Vagina (tissue), 2 donors: ENCODE measurements at regions not wholly inside any gene's neighbourhood (a gene's known extent, or its start where the extent isn't known, plus 50 kb on each side); places are given as distances from the start of the nearest gene placed in this dataset.

Source experiments
- DNase-seq, 2 donors: peaks; one replicate each; pipeline ENCODE4 v3.0.0-alpha.2; 2017; ENCODE audit errors: extremely low spot score in 2 of 2
- H3K27ac ChIP-seq: fragments of 200-600 bp; sonication (generic); one replicate; pipeline ENCODE4 v1.5.1; 2019
- H3K27me3 ChIP-seq: fragments of 200-600 bp; sonication (generic); one replicate; pipeline ENCODE4 v1.5.1; 2019
- H3K36me3 ChIP-seq, 2 donors: fragments of 200-600 bp; sonication (generic); one replicate each; pipeline ENCODE4 v1.5.1; 2017 to 2019
- H3K4me1 ChIP-seq: fragments of 200-600 bp; sonication (generic); one replicate; pipeline ENCODE4 v1.5.1; 2019
- H3K4me3 ChIP-seq, 2 donors: fragments of 200-600 bp; sonication (generic); 1 replicate in 1 of 2; 2 replicates in 1 of 2; pipeline ENCODE4 v1.5.1; 2016 to 2019
- H3K9me3 ChIP-seq: fragments of 200-600 bp; sonication (generic); one replicate; pipeline ENCODE4 v1.5.1; 2019
- POLR2A ChIP-seq, 2 donors: fragments of 450-650 bp; IDR thresholded peaks; one replicate each; pipeline ENCODE4 v1.6.1; 2017; ENCODE audit warnings: antibody characterized with exemption in 2 of 2, mild to moderate bottlenecking in 2 of 2, moderate library complexity in 2 of 2
- POLR2AphosphoS5 ChIP-seq, 2 donors: sonication (generic); formaldehyde crosslinking; IDR thresholded peaks; one replicate each; pipeline ENCODE4 v1.9.0; 2017; ENCODE audit warnings: antibody characterized with exemption in 2 of 2, mild to moderate bottlenecking in 2 of 2, low read depth in 1 of 2; ENCODE audit not compliant: insufficient read depth in 1 of 2
- intact Hi-C: fragments of 100-400 bp; cut with DNase I; formaldehyde crosslinking; loops from one replicate; pipeline ENCODE4 v1.15.1; 2023
- TF ChIP-seq, protein P1 (sequence below), 3 experiments: fragments of 450-650 bp in 2 of 3; fragments of 200-600 bp in 1 of 3; sonication (generic) in 1 of 3; IDR thresholded peaks; one replicate each; pipeline ENCODE4 v1.5.1; 2017 to 2019; ENCODE audit warnings: antibody characterized with exemption in 3 of 3, mild to moderate bottlenecking in 2 of 3, moderate library complexity in 2 of 3

DNA sequence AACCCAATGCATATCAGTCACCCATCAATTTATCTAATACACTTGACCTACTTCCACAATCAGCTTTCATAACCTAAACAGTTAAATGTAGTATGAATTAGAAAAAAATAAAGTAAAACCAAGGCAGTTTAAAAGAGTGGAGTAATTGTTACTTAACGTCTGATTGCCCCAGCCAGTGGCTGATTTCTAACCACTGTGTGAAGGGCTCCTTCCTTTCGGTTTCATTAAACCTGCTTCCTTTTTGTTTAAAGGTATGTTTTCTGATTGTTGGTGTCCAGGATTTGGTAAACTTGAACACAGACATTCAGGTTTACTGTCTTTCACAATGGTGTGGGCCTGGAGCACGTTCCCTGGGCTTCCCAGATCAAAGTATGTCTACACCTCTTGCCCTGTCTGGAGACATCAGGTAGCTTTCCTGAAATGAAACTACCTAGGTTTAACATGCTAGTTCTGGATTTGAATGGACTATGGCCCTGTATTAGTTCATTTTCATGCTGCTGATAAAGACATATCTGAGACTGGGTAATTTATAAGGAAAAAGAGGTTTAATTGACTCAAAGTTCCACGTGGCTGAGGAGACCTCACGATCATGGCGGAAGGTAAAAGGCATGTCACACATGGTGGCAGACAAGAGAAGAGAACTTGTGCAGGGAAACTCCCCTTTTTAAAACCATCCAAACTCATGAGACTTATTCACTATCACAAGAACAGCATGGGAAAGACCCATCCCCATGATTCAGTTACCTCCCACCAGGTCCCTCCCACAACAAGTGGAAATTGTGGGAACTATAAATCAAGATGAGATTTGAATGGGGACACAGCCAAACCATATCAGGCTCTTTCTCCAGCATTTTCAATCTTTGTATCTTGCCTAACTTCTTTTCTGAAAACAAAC, 605.2 kb upstream of the ID2 start:
- Histone ChIP-seq H3K36me3 (no peaks in the 10 kb centered on the region), H3K27ac (no peak overlapping the region), H3K27me3 (no peaks in the 10 kb centered on the region), H3K4me1 (no peaks in the 10 kb centered on the region), H3K9me3 (no peaks in the 10 kb centered on the region), H3K4me3 (no peak overlapping the region)
- intact Hi-C loops = no loop called here
- TF ChIP-seq POLR2AphosphoS5 (IDR thresholded peaks at IDR 0.05; ENCODE audit: insufficient read depth in 1 of 2, low read depth in 1 of 2) (no peak), POLR2A (IDR thresholded peaks at IDR 0.05) (no peak)
- TF ChIP-seq, protein P1, sequence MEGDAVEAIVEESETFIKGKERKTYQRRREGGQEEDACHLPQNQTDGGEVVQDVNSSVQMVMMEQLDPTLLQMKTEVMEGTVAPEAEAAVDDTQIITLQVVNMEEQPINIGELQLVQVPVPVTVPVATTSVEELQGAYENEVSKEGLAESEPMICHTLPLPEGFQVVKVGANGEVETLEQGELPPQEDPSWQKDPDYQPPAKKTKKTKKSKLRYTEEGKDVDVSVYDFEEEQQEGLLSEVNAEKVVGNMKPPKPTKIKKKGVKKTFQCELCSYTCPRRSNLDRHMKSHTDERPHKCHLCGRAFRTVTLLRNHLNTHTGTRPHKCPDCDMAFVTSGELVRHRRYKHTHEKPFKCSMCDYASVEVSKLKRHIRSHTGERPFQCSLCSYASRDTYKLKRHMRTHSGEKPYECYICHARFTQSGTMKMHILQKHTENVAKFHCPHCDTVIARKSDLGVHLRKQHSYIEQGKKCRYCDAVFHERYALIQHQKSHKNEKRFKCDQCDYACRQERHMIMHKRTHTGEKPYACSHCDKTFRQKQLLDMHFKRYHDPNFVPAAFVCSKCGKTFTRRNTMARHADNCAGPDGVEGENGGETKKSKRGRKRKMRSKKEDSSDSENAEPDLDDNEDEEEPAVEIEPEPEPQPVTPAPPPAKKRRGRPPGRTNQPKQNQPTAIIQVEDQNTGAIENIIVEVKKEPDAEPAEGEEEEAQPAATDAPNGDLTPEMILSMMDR (IDR thresholded peaks at IDR 0.05) = no peak
- DNase-seq = no peak

DNA sequence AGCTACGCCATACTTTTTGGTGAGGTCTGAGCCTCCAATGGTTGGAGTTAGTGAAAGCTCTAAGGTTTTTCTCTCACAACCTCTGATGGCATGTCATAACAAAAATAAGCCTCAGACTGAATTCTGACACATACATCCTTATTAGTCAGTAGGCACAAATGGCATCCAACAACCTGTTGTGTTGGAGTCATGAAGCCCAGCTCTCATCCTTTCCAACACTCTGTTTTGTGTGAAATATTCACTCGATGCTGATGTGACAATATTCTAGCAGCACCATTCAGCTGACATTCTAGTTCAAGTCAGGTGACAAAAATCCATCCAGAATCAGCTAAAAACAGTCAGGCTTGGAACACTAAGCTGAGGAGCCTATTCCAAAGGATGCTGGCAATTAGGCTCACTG, 603.2 kb upstream of the ID2 start:
- no peak overlapping the region for H3K4me3 ChIP-seq
- no peaks in the 10 kb centered on the region for H3K4me1 ChIP-seq
- H3K27ac ChIP-seq = no peak overlapping the region
- no peak for TF ChIP-seq POLR2A (IDR thresholded peaks at IDR 0.05)
- TF ChIP-seq POLR2AphosphoS5 (IDR thresholded peaks at IDR 0.05; ENCODE audit: insufficient read depth in 1 of 2, low read depth in 1 of 2) = no peak
- TF ChIP-seq, protein P1 (IDR thresholded peaks at IDR 0.05) = no peak
- DNase-seq = no peak
- H3K36me3 ChIP-seq = no peaks in the 10 kb centered on the region
- no peaks in the 10 kb centered on the region for H3K9me3 ChIP-seq
- intact Hi-C loops = no loop called here
- no peaks in the 10 kb centered on the region for H3K27me3 ChIP-seq

DNA sequence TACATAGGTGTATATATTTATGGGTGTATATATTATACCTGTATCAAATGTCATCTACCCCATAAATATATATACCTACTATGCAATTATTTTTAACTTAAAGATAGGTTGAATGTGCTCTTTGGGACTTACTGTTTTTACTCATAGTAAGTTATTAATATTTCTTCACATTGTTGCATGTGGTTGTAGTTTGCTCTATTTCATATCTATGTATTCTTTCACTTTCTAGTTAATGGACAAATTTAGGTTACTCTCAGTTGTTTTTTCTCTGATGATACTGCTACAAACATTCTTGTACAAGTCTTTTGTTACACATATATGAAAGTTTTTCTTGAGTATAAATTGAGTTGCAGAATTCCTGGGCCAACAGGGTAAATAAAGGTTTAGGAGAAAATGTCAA, 601.8 kb upstream of the ID2 start:
- Histone ChIP-seq H3K4me3 (no peak overlapping the region), H3K27me3 (no peaks in the 10 kb centered on the region), H3K4me1 (no peaks in the 10 kb centered on the region), H3K9me3 (no peaks in the 10 kb centered on the region), H3K36me3 (no peaks in the 10 kb centered on the region), H3K27ac (no peak overlapping the region)
- intact Hi-C loops = no loop called here
- no peak for DNase-seq
- no peak for TF ChIP-seq POLR2A (IDR thresholded peaks at IDR 0.05)
- no peak for TF ChIP-seq POLR2AphosphoS5 (IDR thresholded peaks at IDR 0.05; ENCODE audit: insufficient read depth in 1 of 2, low read depth in 1 of 2)
- TF ChIP-seq, protein P1 (IDR thresholded peaks at IDR 0.05) = no peak

DNA sequence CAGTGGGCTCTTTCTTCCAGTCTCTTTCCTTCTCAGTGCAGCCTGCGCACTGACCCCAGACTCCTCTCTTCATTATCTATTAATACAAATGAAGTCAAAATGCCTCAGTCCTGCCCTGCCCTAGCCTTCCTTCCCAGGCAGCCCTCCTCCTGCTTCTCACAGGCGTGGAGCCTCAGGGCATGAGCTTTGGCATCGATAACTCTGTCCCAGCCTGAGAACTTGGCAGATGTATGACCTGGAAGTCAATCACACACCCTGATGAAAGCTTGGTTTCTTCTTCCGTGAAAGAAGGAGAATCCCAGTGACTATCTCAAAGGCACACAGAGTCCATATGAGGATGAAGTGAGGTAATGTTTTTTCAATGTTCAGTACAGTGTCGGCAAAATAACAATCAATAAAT, 600.7 kb upstream of the ID2 start:
- Histone ChIP-seq H3K4me3 (no peak overlapping the region), H3K27me3 (no peaks in the 10 kb centered on the region), H3K27ac (no peak overlapping the region), H3K4me1 (no peaks in the 10 kb centered on the region), H3K36me3 (no peaks in the 10 kb centered on the region), H3K9me3 (no peaks in the 10 kb centered on the region)
- no peak for DNase-seq
- intact Hi-C loops = no loop called here
- TF ChIP-seq POLR2AphosphoS5 (IDR thresholded peaks at IDR 0.05; ENCODE audit: insufficient read depth in 1 of 2, low read depth in 1 of 2) (no peak), POLR2A (IDR thresholded peaks at IDR 0.05) (no peak)
- TF ChIP-seq, protein P1 (IDR thresholded peaks at IDR 0.05) = no peak

DNA sequence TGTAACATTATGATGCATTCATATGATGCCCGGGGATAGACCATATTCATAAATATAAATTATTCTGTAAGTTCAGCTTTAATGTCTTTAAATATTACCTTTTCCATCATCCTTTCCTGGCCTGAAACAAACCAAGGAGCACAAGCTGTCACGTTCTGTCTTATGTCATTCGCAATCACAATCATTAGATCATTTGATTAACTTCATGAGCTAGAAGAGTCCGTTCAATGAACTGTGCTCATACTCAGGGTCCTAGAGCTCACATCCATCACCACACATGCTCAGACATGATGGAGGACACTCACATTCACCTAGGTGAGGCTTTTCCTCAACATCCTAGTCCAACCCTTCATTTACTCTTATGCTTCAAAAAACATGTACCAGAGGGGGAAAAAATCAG, 599.0 kb upstream of the ID2 start:
- intact Hi-C loops = no loop called here
- Histone ChIP-seq H3K4me1 (no peaks in the 10 kb centered on the region), H3K9me3 (no peaks in the 10 kb centered on the region), H3K36me3 (no peaks in the 10 kb centered on the region), H3K27me3 (no peaks in the 10 kb centered on the region), H3K27ac (no peak overlapping the region), H3K4me3 (no peak overlapping the region)
- TF ChIP-seq POLR2AphosphoS5 (IDR thresholded peaks at IDR 0.05; ENCODE audit: insufficient read depth in 1 of 2, low read depth in 1 of 2) (no peak), POLR2A (IDR thresholded peaks at IDR 0.05) (no peak)
- TF ChIP-seq, protein P1 (IDR thresholded peaks at IDR 0.05) = no peak
- DNase-seq = no peak
